GM21825 (cell line): ENCODE measurements at regions not wholly inside any gene's neighbourhood (a gene's known extent, or its start where the extent isn't known, plus 50 kb on each side); places are given as distances from the start of the nearest gene placed in this dataset.

Source experiments
- ATAC-seq: cut with Tn5 transposase; IDR thresholded peaks from one replicate; pipeline ENCODE4 v1.9.1; 2021; ENCODE audit warnings: mild to moderate bottlenecking, moderate library complexity; ENCODE audit not compliant: unreplicated experiment

GRCh38 chr6:33869826-33870423, 66.1 kb upstream of the MLN start:
- ATAC-seq = no peak

GRCh38 chr6:33869121-33869520, 65.3 kb upstream of the MLN start:
- ATAC-seq = no peak

DNA sequence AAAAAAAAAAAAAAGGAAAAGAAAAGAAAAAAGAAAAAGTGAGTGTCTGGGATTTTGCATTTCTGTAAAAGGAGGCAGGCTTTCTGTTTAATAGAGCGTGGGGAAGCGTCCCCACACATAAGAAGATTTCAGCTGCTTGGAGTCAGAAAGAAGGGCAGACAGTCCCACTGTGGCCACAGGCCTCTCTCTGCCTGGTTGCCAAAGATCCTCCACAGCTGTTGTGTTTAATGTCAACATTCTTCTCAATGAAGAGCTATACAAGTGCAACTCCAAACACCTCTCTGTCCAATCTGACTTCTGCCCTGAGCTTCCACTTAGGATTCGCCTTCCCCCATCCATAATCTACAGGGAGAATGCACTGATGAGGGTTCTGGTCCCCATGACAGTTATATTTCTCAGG, 64.3 kb upstream of the MLN start:
- ATAC-seq = no peak

GRCh38 chr6:33865478-33866077, 61.8 kb upstream of the MLN start:
- no peak for ATAC-seq

GRCh38 chr6:33863723-33864440, 60.1 kb upstream of the MLN start:
- no peak for ATAC-seq

- ATAC-seq = no peak
These were observed 59.3 kb upstream of the MLN start for GRCh38 chr6:33863084-33863483.

- no peak for ATAC-seq
These were observed 58.7 kb upstream of the MLN start for GRCh38 chr6:33862536-33862935.

- ATAC-seq = no peak
These were observed 57.9 kb upstream of the MLN start for GRCh38 chr6:33861722-33862121.

DNA sequence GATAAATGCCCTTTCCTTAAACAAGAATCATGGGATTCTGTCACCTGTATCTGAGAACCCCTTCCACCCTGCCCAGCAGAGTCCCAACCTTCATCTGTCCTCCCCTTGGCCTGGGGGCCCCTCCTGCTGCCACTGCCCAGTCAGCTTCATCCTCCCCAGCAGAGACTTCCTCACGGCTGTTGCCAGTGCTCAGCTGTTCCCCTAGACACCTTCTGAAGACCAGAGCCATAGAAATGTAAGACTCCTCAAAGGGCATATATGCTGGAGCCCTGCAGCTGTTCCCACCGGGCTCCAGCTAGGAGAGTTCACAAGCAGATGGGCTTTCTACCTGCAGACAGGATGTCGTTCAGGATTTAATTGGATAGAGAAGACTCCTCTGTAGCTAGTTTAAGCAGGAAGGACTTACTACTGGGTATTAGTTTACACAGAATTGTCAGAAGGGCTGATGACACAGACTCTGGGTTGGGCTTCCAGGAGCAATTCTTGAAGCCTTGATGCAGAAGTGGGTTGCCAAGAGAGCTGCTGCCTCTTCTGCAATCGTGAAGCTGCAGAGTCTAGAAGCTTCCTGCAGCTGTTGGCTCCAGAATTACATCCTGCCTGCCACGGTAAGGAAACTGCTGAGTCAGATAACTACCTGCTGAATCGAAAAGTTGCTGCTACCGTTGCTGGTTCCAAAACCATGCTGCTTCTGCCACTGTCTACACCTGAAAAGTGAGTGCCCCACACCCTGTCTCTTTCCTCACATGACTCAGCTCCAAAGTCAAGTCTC, 57.1 kb upstream of the MLN start:
- ATAC-seq = no peak

- no peak for ATAC-seq
These were observed 56.2 kb upstream of the MLN start for GRCh38 chr6:33860006-33860405.

DNA sequence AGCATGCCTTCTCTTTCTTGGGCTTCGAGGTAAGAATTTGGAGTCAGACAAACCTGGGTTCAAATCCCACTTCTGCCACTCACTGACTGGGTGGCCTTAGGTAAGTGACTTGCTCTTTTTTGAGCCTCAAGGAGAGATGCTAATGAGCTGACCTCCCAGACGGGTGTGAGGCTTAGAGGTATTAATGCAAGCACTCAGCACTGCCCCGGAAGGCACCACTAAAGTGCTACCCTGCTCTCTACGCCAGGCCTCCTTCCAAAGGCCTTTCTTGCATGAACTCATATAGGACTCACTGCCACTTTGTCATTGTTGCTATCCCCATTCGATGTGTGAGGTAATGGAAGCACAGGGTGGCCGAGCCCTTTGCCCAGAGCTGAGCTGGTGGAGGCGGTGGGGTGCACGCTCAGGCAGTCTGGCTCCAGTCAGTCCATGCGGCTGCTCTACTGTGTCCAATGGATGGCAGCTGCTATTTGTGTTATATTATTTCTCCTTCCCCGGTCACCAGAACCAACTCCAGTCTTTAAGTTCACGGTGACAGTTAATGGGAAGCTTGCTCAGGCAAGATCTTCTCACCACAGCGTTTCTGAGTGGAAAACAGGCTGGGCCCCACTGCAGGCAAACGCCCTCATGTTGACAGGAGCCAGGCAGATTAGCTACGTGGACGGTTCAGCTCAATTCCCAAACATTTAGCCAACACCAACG, 55.2 kb upstream of the MLN start:
- ATAC-seq = no peak

DNA sequence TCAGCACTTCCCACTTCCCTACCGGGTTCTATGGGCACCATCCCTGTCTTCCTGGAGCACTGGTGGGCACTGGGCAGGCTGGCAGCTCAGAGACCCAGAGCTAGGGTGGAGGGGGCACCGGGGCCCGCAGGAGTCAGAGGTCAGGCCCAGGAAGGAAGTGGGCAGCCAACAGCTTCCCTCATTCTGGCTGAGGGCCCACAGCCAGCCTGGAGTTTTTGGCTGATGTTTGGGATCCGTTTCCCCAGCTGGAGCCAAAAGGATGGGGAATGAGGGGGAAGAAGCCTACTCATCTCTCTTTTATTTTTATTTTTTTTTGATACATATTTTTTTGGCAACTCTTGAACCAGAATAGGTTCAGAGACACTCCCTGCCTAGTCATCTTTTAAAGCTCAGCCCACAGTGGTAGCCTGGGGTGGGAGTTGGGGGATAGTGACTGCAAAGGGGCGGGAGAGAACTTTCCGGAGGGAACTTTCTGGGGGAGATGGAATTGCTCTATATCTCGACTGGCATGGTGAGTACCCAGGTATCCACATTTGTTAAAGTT, 54.2 kb upstream of the MLN start:
- ATAC-seq = no peak

DNA sequence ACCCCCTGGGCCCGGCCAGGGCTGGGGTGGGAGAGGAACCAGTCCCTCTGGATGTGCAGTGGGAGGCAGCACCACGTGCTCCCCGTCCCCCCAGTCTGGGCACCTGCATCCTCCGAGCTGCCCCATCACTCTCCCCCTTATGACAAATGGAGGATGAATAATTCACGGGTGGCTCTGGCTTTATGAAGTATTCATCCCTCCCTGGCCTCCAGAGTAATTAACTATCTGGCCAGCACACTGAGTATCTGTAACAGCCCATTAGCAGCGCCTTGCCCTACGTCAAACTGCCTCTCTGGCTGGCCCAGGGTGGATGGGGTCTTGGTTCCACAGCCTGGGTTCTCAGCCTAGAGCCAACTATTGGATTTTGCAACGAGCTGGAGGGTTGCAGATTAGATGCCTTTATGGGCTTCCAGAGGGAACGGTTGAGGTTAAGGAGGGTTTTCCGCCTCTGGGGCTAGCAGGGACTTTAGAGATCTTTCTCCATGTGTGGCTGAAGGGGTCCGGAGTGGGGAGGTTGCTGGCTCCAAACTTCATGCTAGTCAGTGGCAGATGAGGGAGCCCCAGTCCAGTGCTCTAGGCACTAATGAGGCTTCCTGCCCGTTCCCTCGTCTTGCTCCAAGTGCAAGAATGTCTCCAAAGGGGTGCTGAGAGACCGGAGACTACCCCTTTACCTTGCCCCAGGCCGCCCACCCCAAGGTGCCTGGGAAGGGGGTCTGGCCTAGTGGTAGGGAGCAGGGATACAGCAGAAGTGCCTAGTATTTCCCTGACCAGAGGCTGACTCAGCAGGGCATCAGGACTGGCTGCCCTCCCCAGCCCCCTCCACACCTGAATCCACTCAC, 53.5 kb upstream of the MLN start:
- ATAC-seq = no peak

DNA sequence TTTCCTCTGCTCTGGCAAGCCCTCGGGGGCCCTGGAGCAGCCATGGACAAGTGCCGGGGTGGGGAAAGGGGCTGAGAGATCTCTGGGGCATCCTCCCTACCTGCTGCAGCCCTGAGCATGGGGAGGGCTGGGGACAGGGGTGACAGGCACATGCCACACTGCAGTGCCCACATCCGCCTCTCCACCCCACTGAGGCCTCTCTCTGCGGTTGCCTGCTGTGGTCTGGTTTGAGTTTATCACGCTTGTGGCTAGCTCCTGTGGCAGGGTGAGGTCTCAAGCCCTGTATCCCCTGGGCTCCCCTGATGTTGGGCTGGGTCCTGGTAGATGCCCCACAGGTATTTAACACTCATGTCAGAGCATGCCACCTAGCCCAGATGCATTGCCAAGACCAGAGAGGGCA, 52.9 kb upstream of the MLN start:
- ATAC-seq = no peak

GRCh38 chr6:33856031-33856590, 52.3 kb upstream of the MLN start:
- ATAC-seq = no peak

DNA sequence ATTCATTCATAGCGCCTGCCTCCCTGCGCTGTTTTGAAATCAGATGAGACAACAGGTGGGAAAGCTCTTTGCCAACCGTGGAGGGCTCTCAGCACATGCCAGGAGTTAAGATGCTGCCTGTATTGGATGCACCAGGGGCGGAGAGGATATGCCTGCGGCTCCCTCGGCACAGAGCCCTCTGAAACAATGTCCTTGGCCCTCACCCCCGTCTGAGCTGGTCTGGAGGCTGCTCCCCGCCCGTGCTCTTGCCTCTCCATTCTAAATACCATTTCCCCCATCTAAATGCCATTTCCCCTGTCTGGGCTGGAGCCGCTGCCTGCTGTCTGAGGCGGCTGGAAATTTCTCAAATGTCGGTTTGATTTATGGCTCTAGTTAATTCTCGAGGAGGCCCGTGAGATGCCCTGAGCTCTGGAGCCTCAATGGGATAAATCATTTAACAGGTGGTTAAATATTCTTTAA, 50.8 kb upstream of the MLN start:
- no peak for ATAC-seq

GRCh38 chr6:33853736-33854135, 49.9 kb upstream of the MLN start:
- no peak for ATAC-seq
